Loucy (cell line): ENCODE measurements at regions not wholly inside any gene's neighbourhood (a gene's known extent, or its start where the extent isn't known, plus 50 kb on each side); places are given as distances from the start of the nearest gene placed in this dataset.

Source experiments
- H2AFZ ChIP-seq: fragments of 200-600 bp; sonication (generic); 2 replicates; pipeline ENCODE4 v1.6.0; 2016; ENCODE audit warnings: antibody characterized with exemption, mild to moderate bottlenecking, low read length, moderate library complexity
- H3F3A ChIP-seq: fragments of 200-600 bp; 2 replicates; pipeline ENCODE4 v1.6.0; 2016; ENCODE audit warnings: antibody characterized with exemption, low read depth, mild to moderate bottlenecking
- H3K27me3 ChIP-seq: fragments of 200-600 bp; sonication (generic); 2 replicates; pipeline ENCODE4 v1.6.1; 2014; ENCODE audit warnings: low read length, mild to moderate bottlenecking; ENCODE audit not compliant: insufficient read depth, poor library complexity, severe bottlenecking
- H3K36me3 ChIP-seq: fragments of 200-600 bp; sonication (generic); 2 replicates; pipeline ENCODE4 v1.6.1; 2016; ENCODE audit warnings: low read length; ENCODE audit not compliant: insufficient read depth
- H3K4me1 ChIP-seq: fragments of 200-600 bp; sonication (generic); 2 replicates; pipeline ENCODE4 v1.5.1; 2014; ENCODE audit warnings: low read length, mild to moderate bottlenecking; ENCODE audit not compliant: insufficient read depth, poor library complexity, severe bottlenecking
- H3K4me2 ChIP-seq: fragments of 200-600 bp; sonication (generic); 2 replicates; pipeline ENCODE4 v1.6.0; 2014; ENCODE audit warnings: antibody characterized with exemption, low read length, low read depth, mild to moderate bottlenecking; ENCODE audit not compliant: poor library complexity, severe bottlenecking
- H3K4me3 ChIP-seq: fragments of 200-600 bp; sonication (generic); 2 replicates; pipeline ENCODE4 v1.5.1; 2014; ENCODE audit warnings: low read length, mild to moderate bottlenecking, mixed read lengths; ENCODE audit not compliant: poor library complexity, severe bottlenecking
- H3K79me2 ChIP-seq: fragments of 200-600 bp; sonication (generic); 2 replicates; pipeline ENCODE4 v1.6.1; 2014; ENCODE audit warnings: low read length; ENCODE audit not compliant: insufficient read depth
- H3K9ac ChIP-seq: fragments of 200-600 bp; sonication (generic); 2 replicates; pipeline ENCODE4 v1.6.0; 2014; ENCODE audit warnings: mild to moderate bottlenecking, low read depth, low read length, moderate library complexity; ENCODE audit not compliant: poor library complexity, severe bottlenecking
- H3K9me2 ChIP-seq: fragments of 200-600 bp; sonication (generic); replicated peaks from 2 replicates; pipeline ENCODE4 v1.6.1; 2016; ENCODE audit warnings: low read depth, low read length, mixed read lengths
- H3K9me3 ChIP-seq: fragments of 200-600 bp; sonication (generic); 2 replicates; pipeline ENCODE4 v1.6.1; 2014; ENCODE audit warnings: mild to moderate bottlenecking, antibody characterized with exemption, low read length, low read depth; ENCODE audit not compliant: insufficient read depth
- H4K20me1 ChIP-seq: fragments of 200-600 bp; sonication (generic); 2 replicates; pipeline ENCODE4 v1.6.0; 2014; ENCODE audit warnings: antibody characterized with exemption, low read length, mild to moderate bottlenecking; ENCODE audit not compliant: insufficient read depth, poor library complexity, severe bottlenecking
- EZH2phosphoT487 ChIP-seq: fragments of 200-600 bp; IDR thresholded peaks from 2 replicates; pipeline ENCODE4 v1.6.1; 2018; ENCODE audit warnings: antibody characterized with exemption, mild to moderate bottlenecking, moderate library complexity, borderline replicate concordance
- TF ChIP-seq, protein P1 (sequence below): fragments of 200-600 bp; sonication (generic); conservative IDR thresholded peaks from 2 replicates; pipeline ENCODE4 v1.5.1; 2014; ENCODE audit warnings: mild to moderate bottlenecking, antibody characterized with exemption, low read length

DNA sequence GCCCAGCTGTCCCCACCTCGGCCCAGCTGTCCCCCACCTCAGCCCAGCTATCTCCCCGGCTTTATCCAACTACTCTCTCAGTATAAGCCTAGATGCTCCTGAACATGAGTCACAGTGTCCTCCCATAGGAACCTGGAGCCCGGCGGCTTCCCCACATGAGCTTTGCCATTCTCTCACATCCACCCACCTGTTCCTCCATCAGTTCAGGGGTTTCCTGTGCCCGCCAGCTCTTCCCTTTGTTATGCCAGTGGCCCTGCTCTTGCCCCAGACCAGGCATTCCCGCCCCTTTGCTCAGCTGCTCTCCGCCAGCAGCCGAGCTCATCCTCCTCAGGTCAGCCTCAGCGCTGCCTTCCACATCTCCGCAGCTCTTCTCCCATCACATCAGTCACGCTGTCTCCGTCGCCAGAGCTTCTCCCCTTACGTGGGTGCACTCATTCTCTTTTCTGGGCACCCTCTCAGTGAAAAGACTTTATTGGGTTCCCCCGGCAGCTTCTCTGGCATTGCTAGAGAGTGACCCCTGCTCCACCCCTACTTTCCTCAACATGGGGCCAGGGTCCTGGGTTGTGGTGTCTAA lies 89.5 kb upstream of the CSF3R start:
- Histone ChIP-seq H3K4me2 (no peak overlapping the region), H3K9me2 (no peaks in the 10 kb centered on the region), H3F3A (no peaks in the 10 kb centered on the region), H3K36me3 (no peaks in the 10 kb centered on the region), H3K4me3 (no peak overlapping the region), H2AFZ (no peak overlapping the region), H3K27me3 (no peaks in the 10 kb centered on the region), H3K4me1 (no peaks in the 10 kb centered on the region), H3K9ac (no peak overlapping the region), H4K20me1 (no peaks in the 10 kb centered on the region), H3K9me3 (no peaks in the 10 kb centered on the region), H3K79me2 (no peaks in the 10 kb centered on the region)
- TF ChIP-seq, protein P1, sequence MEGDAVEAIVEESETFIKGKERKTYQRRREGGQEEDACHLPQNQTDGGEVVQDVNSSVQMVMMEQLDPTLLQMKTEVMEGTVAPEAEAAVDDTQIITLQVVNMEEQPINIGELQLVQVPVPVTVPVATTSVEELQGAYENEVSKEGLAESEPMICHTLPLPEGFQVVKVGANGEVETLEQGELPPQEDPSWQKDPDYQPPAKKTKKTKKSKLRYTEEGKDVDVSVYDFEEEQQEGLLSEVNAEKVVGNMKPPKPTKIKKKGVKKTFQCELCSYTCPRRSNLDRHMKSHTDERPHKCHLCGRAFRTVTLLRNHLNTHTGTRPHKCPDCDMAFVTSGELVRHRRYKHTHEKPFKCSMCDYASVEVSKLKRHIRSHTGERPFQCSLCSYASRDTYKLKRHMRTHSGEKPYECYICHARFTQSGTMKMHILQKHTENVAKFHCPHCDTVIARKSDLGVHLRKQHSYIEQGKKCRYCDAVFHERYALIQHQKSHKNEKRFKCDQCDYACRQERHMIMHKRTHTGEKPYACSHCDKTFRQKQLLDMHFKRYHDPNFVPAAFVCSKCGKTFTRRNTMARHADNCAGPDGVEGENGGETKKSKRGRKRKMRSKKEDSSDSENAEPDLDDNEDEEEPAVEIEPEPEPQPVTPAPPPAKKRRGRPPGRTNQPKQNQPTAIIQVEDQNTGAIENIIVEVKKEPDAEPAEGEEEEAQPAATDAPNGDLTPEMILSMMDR = no peak
- TF ChIP-seq EZH2phosphoT487 = no peak

DNA sequence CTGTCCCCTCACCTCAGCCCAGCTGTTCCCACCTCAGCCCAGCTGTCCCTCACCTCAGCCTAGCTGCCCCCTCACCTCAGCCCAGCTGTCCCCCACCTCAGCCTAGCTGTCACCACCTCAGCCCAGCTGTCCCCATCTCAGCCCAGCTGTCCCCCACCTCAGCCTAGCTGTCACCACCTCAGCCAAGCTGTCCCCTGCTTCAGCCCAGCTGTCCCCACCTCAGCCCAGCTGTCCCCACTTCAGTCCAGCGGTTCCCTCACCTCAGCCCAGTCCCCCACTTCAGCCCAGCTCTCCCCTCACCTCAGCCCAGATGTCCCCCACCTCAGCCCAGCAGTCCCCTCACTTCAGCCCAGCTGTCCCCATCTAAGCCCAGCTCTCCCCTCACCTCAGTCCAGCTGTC lies 88.4 kb upstream of the CSF3R start:
- no peaks in the 10 kb centered on the region for H3K27me3 ChIP-seq
- H3K4me2 ChIP-seq = no peak overlapping the region
- H3K9me2 ChIP-seq = no peaks in the 10 kb centered on the region
- H3K9ac ChIP-seq = no peak overlapping the region
- TF ChIP-seq EZH2phosphoT487 = no peak
- TF ChIP-seq, protein P1 = no peak
- H3F3A ChIP-seq = no peaks in the 10 kb centered on the region
- no peaks in the 10 kb centered on the region for H4K20me1 ChIP-seq
- H2AFZ ChIP-seq = no peak overlapping the region
- no peaks in the 10 kb centered on the region for H3K4me1 ChIP-seq
- H3K79me2 ChIP-seq = no peaks in the 10 kb centered on the region
- H3K36me3 ChIP-seq = no peaks in the 10 kb centered on the region
- no peak overlapping the region for H3K4me3 ChIP-seq
- H3K9me3 ChIP-seq = no peaks in the 10 kb centered on the region

DNA sequence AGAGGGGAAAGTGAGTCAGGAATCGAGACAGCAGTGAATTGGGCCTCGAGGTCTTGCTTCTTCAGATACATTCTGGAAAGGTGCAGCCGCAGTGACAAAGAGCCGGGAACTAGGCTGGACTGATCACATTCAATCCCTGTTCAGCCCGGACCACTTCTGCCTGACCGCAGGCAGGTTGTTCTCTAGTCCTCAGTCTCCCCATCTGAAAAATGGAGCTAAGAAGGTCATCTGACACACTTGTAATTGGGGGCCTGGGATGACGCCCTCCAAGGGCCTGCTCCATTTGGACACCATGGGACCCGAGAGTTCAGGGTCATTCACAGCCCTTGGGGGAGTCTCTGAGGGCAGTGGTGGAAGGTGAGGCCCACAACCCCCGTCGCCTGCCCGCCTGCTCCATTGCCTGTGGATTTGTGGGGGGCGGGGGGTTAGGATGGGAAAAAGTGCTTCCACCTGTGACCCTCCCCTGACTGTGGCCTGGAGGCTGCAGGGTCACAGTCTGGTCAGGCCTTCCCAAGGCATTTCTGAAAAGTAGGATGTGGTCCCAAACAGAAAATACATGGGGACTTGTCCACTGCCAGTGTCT lies 87.9 kb upstream of the CSF3R start:
- Histone ChIP-seq H3K4me1 (no peaks in the 10 kb centered on the region), H3K27me3 (no peaks in the 10 kb centered on the region), H3K9me3 (no peaks in the 10 kb centered on the region), H3F3A (no peaks in the 10 kb centered on the region), H3K9me2 (no peaks in the 10 kb centered on the region), H2AFZ (no peak overlapping the region), H3K9ac (no peak overlapping the region), H3K4me3 (no peak overlapping the region), H3K36me3 (no peaks in the 10 kb centered on the region), H3K79me2 (no peaks in the 10 kb centered on the region), H3K4me2 (no peak overlapping the region), H4K20me1 (no peaks in the 10 kb centered on the region)
- no peak for TF ChIP-seq EZH2phosphoT487
- TF ChIP-seq, protein P1 = no peak
